ENCODE measurements at regions not wholly inside any gene's neighbourhood (a gene's known extent, or its start where the extent isn't known, plus 50 kb on each side); places are given as distances from the start of the nearest gene placed in this dataset.

- no peak for DNase-seq (ENCODE audit: low read depth)
- no peak overlapping the region for H3K4me3 ChIP-seq (ENCODE audit: low read depth, low read length)
- TF ChIP-seq CTCF (IDR thresholded peaks at IDR 0.05; ENCODE audit: control insufficient read depth, extremely low read depth, insufficient read depth), result no peak
Observed at GRCh38 chr16:48442379-48442778, 57.2 kb upstream of the SIAH1 start.

- DNase-seq (ENCODE audit: low read depth), result peak; percentile 62
- no peak for TF ChIP-seq CTCF (IDR thresholded peaks at IDR 0.05; ENCODE audit: control insufficient read depth, extremely low read depth, insufficient read depth)
Observed at GRCh38 chr16:48441863-48442279, 56.7 kb upstream of the SIAH1 start.

GRCh38 chr16:48441106-48441505 is 55.9 kb upstream of the SIAH1 start:
- no peak for DNase-seq (ENCODE audit: low read depth)
- H3K4me3 ChIP-seq (ENCODE audit: low read depth, low read length), result no peak overlapping the region
- TF ChIP-seq CTCF (IDR thresholded peaks at IDR 0.05; ENCODE audit: control insufficient read depth, extremely low read depth, insufficient read depth), result no peak

More at GRCh38 chr16:48441863-48442279, 56.7 kb upstream of the SIAH1 start:
- H3K4me3 ChIP-seq (ENCODE audit: low read depth, low read length), result no peak overlapping the region

GRCh38 chr16:48438414-48438813 is 53.2 kb upstream of the SIAH1 start:
- no peak overlapping the region for H3K4me3 ChIP-seq (ENCODE audit: low read depth, low read length)
- no peak for TF ChIP-seq CTCF (IDR thresholded peaks at IDR 0.05; ENCODE audit: control insufficient read depth, extremely low read depth, insufficient read depth)
- no peak for DNase-seq (ENCODE audit: low read depth)

- peak; percentile 13 for DNase-seq (ENCODE audit: low read depth)
Observed at GRCh38 chr16:48435906-48436305, 50.7 kb upstream of the SIAH1 start.

GRCh38 chr16:48435318-48435680 is 50.1 kb upstream of the SIAH1 start:
- no peak for DNase-seq (ENCODE audit: low read depth)
- no peak for TF ChIP-seq CTCF (IDR thresholded peaks at IDR 0.05; ENCODE audit: control insufficient read depth, extremely low read depth, insufficient read depth)
- H3K4me3 ChIP-seq (ENCODE audit: low read depth, low read length), result no peak overlapping the region

More at GRCh38 chr16:48435906-48436305, 50.7 kb upstream of the SIAH1 start:
- no peak overlapping the region for H3K4me3 ChIP-seq (ENCODE audit: low read depth, low read length)
- no peak for TF ChIP-seq CTCF (IDR thresholded peaks at IDR 0.05; ENCODE audit: control insufficient read depth, extremely low read depth, insufficient read depth)

Measured in LNCaP clone FGC (cell line).